ENCODE measurements at regions not wholly inside any gene's neighbourhood (a gene's known extent, or its start where the extent isn't known, plus 50 kb on each side); places are given as distances from the start of the nearest gene placed in this dataset.

DNA sequence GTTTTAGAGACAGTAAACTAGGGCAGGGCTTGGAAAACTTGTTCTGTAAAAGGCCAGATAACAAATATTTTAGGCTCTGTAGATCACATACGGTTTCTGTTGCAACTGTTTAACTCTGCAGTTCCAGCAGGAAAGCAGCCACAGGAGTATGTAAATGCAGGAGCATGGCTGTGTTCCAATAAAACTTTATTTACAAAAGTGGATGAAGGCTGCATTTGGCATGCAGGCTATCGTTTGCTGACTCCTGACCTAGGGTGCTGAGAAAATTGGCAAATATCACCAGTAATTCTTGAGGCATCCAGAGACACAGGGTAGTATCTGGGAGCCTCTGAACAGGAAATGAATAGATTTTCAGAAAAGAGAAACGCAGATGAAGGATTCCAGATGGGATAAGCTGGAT is 274.0 kb downstream of the MAF start:
- no peak for DNase-seq
- H3K9me3 Mint-ChIP-seq (ENCODE audit: unreplicated experiment), result peaks cover 2% of the 10 kb centered on the region
- H3K27me3 Mint-ChIP-seq (ENCODE audit: unreplicated experiment), result peaks cover 2% of the 10 kb centered on the region
- H3K36me3 Mint-ChIP-seq (ENCODE audit: unreplicated experiment), result no peaks in the 10 kb centered on the region
- TF ChIP-seq, protein P1, sequence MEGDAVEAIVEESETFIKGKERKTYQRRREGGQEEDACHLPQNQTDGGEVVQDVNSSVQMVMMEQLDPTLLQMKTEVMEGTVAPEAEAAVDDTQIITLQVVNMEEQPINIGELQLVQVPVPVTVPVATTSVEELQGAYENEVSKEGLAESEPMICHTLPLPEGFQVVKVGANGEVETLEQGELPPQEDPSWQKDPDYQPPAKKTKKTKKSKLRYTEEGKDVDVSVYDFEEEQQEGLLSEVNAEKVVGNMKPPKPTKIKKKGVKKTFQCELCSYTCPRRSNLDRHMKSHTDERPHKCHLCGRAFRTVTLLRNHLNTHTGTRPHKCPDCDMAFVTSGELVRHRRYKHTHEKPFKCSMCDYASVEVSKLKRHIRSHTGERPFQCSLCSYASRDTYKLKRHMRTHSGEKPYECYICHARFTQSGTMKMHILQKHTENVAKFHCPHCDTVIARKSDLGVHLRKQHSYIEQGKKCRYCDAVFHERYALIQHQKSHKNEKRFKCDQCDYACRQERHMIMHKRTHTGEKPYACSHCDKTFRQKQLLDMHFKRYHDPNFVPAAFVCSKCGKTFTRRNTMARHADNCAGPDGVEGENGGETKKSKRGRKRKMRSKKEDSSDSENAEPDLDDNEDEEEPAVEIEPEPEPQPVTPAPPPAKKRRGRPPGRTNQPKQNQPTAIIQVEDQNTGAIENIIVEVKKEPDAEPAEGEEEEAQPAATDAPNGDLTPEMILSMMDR (IDR thresholded peaks at IDR 0.05; ENCODE audit: partially characterized antibody, unreplicated experiment), result no peak
- H3K4me1 Mint-ChIP-seq (ENCODE audit: low read depth, unreplicated experiment), result no peaks in the 10 kb centered on the region
- H3K27ac Mint-ChIP-seq (ENCODE audit: unreplicated experiment), result no peak overlapping the region
- H3K4me3 Mint-ChIP-seq (ENCODE audit: unreplicated experiment), result no peak overlapping the region

DNA sequence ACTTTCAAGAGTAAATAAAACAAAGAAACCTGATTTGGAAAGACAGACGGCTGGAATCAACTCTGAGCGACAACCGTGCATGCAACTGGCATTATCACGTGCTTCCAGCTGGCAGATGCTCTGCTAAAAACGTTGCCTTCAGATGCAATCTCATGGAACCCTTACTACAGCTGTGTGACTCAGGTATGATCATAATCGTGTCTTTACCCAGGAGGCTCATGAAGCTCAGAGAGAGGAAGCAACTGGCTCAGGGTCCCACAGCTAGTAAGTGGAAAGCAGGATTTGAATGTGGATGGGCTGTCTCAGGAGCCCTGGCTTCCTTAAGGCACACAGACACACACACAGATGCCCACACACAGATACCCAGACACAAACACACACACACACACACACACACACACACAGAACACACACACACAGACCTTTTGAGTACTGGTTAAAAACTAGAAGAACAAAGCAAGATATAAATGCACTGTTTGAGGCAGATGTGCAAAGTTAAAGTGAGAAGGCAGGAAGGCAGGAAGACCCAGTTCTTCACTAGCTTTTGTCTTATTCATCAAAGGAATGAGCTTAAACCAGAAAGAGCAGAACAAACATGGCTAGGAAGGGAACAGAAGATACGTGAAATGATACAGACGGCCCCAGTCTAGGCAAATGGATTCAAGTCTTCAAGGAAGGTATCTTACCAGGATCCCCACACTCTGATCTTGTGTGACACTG is 275.2 kb downstream of the MAF start:
- no peak overlapping the region for H3K27ac Mint-ChIP-seq (ENCODE audit: unreplicated experiment)
- H3K36me3 Mint-ChIP-seq (ENCODE audit: unreplicated experiment), result no peaks in the 10 kb centered on the region
- DNase-seq, result no peak
- peaks cover 2% of the 10 kb centered on the region for H3K9me3 Mint-ChIP-seq (ENCODE audit: unreplicated experiment)
- no peaks in the 10 kb centered on the region for H3K4me1 Mint-ChIP-seq (ENCODE audit: low read depth, unreplicated experiment)
- peaks cover 2% of the 10 kb centered on the region for H3K27me3 Mint-ChIP-seq (ENCODE audit: unreplicated experiment)
- TF ChIP-seq, protein P1 (IDR thresholded peaks at IDR 0.05; ENCODE audit: partially characterized antibody, unreplicated experiment), result no peak
- no peak overlapping the region for H3K4me3 Mint-ChIP-seq (ENCODE audit: unreplicated experiment)

DNA sequence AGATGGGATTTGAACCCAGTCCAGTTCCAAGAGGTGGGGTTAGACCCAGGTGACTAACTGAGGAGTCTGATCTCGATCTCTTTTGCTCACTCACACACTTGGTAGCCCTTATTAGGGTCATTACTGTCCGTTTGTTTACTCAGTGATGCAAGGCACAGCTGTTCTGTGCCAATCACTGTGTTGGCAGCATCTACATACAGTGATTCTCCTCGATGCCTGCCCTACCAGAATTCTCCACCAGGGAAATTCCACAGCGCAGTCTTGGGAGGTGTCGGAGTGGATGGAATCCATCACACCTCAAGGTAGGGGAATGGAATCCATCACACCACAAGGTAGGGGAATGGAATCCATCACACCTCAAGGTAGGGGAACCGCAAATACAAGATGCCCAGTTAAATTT is 279.6 kb downstream of the MAF start:
- peaks cover 3% of the 10 kb centered on the region for H3K4me1 Mint-ChIP-seq (ENCODE audit: low read depth, unreplicated experiment)
- TF ChIP-seq, protein P1 (IDR thresholded peaks at IDR 0.05; ENCODE audit: partially characterized antibody, unreplicated experiment), result peak; percentile 40
- H3K4me3 Mint-ChIP-seq (ENCODE audit: unreplicated experiment), result no peak overlapping the region
- H3K27me3 Mint-ChIP-seq (ENCODE audit: unreplicated experiment), result peaks cover 2% of the 10 kb centered on the region
- H3K36me3 Mint-ChIP-seq (ENCODE audit: unreplicated experiment), result no peaks in the 10 kb centered on the region
- H3K9me3 Mint-ChIP-seq (ENCODE audit: unreplicated experiment), result peaks cover 2% of the 10 kb centered on the region
- DNase-seq, result no peak
- no peak overlapping the region for H3K27ac Mint-ChIP-seq (ENCODE audit: unreplicated experiment)

DNA sequence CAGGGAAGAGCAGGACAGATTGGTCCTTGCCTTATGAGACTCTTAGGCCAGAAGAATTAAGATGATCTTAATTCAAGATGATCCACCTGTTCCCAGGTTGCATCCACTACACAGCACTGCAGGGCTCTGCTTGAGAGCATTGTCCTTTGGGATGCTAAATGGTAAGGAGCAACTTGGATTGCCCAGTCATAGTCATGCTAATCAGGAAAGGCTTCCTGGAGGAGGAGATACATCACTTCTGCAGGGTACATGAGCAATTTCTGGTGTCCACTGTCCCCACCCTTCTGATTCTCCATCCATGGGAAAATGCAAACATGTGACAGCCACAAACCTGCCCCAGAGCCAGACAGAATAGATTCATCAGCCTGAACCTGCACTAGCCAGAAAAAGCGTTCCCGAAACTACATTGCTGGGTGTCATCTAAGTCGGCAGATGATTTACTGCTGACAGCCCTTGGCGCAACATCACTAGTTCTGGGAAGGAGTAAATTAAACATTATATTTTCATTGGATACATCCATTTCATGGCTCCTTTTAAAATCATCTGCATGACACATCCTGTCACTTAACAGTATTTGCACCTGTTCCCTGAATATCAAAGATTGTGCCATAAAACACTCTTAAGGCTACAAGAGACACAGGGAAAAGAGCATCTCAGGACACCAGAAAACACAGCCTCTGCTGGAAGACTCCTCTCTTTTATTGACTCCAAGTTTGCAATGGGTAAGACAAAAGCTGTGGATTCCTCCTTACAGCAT is 282.2 kb downstream of the MAF start:
- H3K4me1 Mint-ChIP-seq (ENCODE audit: low read depth, unreplicated experiment), result peaks cover 3% of the 10 kb centered on the region
- no peak overlapping the region for H3K4me3 Mint-ChIP-seq (ENCODE audit: unreplicated experiment)
- H3K36me3 Mint-ChIP-seq (ENCODE audit: unreplicated experiment), result no peaks in the 10 kb centered on the region
- H3K9me3 Mint-ChIP-seq (ENCODE audit: unreplicated experiment), result peaks cover 2% of the 10 kb centered on the region
- DNase-seq, result no peak
- peaks cover 2% of the 10 kb centered on the region for H3K27me3 Mint-ChIP-seq (ENCODE audit: unreplicated experiment)
- TF ChIP-seq, protein P1 (IDR thresholded peaks at IDR 0.05; ENCODE audit: partially characterized antibody, unreplicated experiment), result no peak
- H3K27ac Mint-ChIP-seq (ENCODE audit: unreplicated experiment), result no peak overlapping the region

DNA sequence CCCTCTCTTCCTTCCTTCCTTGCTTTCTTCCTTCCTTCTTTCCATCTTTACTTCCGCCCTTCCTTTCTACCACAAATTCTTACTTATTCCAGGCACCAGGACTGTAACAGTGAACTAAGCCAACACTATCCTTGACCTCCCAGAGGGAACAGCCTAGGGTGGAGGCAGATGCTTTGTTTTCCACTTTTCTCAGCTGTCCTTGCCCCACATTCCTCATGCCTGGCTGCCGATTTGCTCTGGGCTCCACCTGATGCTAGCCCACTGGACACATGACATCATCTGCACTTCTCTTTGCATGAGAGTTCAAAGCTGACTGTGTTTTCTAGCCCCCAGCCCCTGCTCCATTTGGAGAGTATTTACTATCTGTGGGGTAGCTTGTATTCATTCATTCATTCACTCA is 283.0 kb downstream of the MAF start:
- Mint-ChIP-seq H3K4me3 (ENCODE audit: unreplicated experiment) (no peak overlapping the region), H3K27me3 (ENCODE audit: unreplicated experiment) (peaks cover 1% of the 10 kb centered on the region), H3K36me3 (ENCODE audit: unreplicated experiment) (no peaks in the 10 kb centered on the region), H3K27ac (ENCODE audit: unreplicated experiment) (no peak overlapping the region), H3K9me3 (ENCODE audit: unreplicated experiment) (peaks cover 1% of the 10 kb centered on the region), H3K4me1 (ENCODE audit: low read depth, unreplicated experiment) (peaks cover 3% of the 10 kb centered on the region)
- no peak for DNase-seq
- TF ChIP-seq, protein P1 (IDR thresholded peaks at IDR 0.05; ENCODE audit: partially characterized antibody, unreplicated experiment), result no peak

Data from glutamatergic neuron (in vitro differentiated cells).